Kidney glomerular epithelial cell (primary cell): ENCODE measurements at regions not wholly inside any gene's neighbourhood (a gene's known extent, or its start where the extent isn't known, plus 50 kb on each side); places are given as distances from the start of the nearest gene placed in this dataset.

Experiments
- DNase-seq: peaks from one replicate; lab custom pipeline; 2025; lab: John Stamatoyannopoulos, UW

DNA sequence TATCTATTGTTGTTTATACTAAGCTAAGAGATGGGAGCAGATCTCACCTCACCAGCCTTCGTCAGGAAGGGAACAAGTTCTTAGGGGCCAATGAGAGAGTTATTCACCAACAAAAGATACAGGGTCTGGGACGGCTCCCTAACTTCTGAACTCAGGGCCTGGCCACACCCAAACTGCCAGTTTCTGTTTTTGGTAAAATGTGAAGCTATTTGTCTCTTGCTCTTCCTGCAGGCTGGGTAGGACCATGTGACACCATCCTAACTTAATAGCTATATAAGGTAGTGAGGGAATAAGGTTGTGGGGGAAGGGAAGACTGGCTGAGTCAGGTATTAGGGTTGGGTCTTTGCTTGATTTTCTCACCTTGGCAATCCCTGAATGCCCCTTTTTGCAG lies 480.5 kb downstream of the KDM4C start:
- DNase-seq, result no peak

DNA sequence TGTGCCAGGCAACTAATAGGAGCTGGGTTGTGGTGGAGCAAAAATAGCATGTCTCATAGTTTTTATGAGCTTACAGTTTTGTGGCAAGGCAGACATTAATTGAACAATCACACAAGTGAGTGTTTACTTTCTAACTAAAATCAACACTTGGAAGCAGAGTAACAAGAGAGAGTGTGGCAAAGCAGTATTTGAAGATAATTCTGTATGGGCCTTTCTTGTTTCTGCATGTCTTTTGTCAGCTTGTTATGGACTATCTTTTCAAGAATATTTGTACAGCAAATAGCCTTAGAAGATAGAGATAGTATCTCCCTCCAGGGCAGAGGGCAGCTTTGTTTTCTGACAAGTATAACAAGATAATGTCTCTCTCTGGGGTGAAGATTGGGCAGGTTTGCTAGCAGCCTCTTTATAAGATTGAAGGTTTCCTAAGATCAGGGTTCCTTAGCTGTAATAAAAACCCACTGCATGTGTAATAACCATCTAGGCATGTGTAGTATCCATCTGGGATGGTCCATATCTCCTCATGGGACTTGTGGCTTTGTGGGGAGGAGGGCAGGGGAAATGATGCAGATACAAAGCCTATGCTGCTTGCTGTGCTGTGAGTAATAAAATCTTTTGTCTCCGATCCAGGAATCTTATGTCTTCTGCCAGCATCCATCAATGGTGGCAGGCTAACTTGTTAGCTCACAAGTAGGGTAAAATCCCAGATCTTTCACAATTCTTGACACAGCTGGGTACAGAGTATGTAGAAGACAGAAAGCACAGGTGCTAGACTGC lies 479.9 kb downstream of the KDM4C start:
- no peak for DNase-seq

DNA sequence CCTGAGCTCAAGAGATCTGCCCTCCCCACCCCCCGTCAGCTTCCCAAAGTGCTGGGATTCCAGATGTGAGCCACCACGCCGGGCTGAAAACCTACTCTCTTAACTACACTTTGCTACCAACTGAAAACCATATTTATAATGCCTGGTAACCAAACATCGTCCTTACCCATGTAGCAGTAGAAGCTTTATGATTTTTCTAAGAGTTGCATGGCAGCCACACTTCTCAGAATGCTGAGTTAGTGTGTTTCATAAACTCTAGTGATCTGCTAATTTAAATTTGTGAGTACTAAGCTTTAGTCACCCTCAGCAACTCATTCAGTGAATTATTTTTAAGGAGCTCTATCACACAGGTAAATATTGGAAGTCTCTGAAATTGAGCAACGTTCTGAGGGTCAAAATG lies 478.4 kb downstream of the KDM4C start:
- DNase-seq, result no peak

DNA sequence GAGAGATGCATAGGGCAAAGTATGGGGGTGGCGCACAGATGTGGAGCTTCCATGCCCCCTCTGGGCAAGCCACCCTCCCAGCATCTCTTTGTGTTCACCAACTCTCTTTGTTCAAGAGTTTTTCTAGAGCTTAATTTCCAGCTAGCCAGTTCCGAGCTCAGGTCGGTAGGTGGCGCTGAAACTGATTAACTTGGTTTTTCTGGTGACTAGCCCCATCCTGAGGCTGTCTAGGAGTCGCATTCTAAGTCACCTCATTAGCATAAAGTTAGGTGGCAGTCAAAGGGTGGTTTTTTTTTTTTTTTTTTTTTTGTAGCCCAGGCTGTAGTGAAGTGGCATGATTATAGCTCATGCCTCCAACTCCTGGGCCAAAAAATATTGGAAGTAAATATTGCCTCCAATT lies 476.4 kb downstream of the KDM4C start:
- no peak for DNase-seq

DNA sequence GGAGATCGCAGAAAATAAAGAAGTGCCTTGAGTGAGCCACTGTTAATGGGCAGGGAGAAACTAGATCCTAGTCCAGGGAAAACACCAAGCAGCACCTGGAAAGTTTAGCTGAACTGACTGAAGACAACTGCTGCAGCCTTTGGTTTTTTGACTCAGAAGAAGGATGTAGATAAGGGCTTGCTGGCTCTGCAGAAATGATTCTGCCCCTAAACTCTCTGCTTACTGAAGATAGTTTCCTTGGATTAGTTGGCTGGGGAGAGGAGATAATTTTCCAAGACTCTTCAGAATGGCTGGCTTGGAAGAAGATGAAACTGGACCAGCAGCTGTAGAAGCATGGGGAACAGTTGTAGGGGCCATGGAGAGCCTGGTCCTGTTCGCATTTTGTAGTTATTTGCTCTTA lies 471.8 kb downstream of the KDM4C start:
- no peak for DNase-seq

DNA sequence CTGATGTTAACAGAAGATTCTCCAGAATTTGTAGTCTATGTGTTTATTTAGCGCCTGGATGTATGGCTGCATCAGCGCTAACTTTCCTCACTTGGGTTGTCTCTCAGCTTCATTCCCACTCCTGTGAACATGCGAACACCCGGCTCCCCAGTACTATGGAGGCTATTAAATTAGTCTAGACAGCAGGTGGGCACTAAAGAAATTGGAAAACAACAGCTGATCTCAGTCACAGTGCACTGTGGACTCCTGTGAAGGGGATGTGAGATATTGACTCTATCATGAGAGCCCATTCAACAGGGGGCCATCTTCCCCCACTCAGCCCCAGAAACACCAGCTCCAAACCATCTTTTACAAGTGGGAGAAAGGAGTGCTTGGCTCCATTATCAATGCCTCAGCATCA lies 471.0 kb downstream of the KDM4C start:
- no peak for DNase-seq

DNA sequence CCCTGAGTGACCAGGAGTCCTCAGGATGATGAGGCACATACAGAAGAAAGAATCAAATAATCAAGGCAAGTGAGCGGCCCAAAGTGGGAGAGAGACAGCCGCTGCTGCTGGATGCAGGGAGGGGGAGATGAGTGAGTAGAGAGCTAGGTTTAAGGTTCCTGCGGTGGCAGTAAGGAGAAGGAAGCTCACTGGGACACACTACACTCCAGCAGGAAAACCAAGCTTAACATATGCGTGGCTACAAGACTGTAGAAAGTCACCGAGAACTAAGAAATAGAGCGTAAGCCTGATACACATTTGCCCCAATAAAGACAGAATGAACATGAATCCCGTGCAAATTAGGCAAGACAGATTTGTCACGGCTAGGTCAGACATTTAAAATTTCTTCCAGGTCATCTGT lies 470.2 kb downstream of the KDM4C start:
- DNase-seq, result no peak

DNA sequence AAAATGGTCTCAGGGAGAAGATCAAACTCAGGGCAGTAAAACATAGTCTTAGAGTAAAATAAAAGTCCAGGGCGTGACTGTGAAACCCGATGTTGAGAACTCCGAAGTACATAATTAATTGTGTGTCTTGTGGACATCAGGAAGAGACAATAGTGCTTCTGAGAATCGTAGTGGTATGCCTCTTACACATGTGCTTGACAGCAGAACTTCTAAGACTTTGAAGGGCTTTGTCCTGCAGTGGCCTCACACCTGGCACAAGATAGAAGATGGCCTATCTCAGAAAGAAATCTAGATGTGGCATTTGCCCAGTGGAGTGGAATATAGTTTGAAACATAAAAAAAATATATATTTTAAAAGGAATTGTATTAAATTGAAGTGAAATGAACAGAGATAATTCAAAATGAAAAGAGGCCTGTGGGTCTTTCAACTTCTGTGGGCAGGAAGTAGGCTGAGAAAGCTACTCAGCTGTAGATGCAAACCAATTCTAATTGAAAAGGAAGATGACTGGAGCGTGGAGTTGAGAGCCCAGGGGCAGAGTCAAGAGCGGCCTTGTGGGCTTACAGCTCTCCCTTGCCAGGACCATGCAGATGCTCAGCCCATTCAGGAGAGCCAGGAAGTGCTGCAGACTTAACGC lies 468.4 kb downstream of the KDM4C start:
- no peak for DNase-seq
